IMR-90 (cell line): ENCODE measurements at regions not wholly inside any gene's neighbourhood (a gene's known extent, or its start where the extent isn't known, plus 50 kb on each side); places are given as distances from the start of the nearest gene placed in this dataset.

Experiments
- ATAC-seq: fragments of 200-7000 bp; cut with Tn5 transposase; 2 replicates; pipeline ENCODE4 v1.9.1; 2020; ENCODE audit warnings: low read depth, mild to moderate bottlenecking, moderate library complexity
- BruUV-seq: library from RNA; stranded (reverse); fragments of 400-500 nt; replicated peaks from 2 replicates; lab custom pipeline; 2021; lab: Mats Ljungman, UMichigan
- CTCF ChIA-PET: fragments of 300-600 bp; formaldehyde crosslinking; extraction: SDS; loops from one replicate; lab custom pipeline; 2021; ENCODE audit warnings: antibody characterized with exemption; lab: Yijun Ruan, JAX
- POLR2A ChIA-PET: fragments of 300-600 bp; sonication (Branson Sonifier 250); formaldehyde crosslinking; loops from one replicate; lab custom pipeline; 2022; ENCODE audit warnings: antibody characterized with exemption; ENCODE audit not compliant: unreplicated experiment; lab: Charles Lee
- DNase-seq: peaks from one replicate; pipeline ENCODE4 v3.0.0; 2013
- H2AFZ ChIP-seq: replicated peaks from 2 replicates; pipeline ENCODE3; 2013; ENCODE audit warnings: low read length, mild to moderate bottlenecking; ENCODE audit not compliant: poor library complexity
- H2AK5ac ChIP-seq: 2 replicates; pipeline ENCODE4 v1.6.1; 2013; ENCODE audit warnings: low read depth, low read length, inconsistent platforms
- H2AK9ac ChIP-seq: replicated peaks from 2 replicates; pipeline ENCODE3; 2013; ENCODE audit warnings: mild to moderate bottlenecking, low read depth, low read length, moderate library complexity; ENCODE audit not compliant: poor library complexity
- H2BK120ac ChIP-seq: 2 replicates; pipeline ENCODE4 v1.6.1; 2013; ENCODE audit warnings: low read depth, low read length, inconsistent platforms
- H2BK15ac ChIP-seq: 3 replicates; pipeline ENCODE4 v1.6.1; 2013; ENCODE audit warnings: low read depth, low read length, inconsistent platforms
- H2BK20ac ChIP-seq: 2 replicates; pipeline ENCODE4 v1.6.1; 2013; ENCODE audit warnings: low read depth, mild to moderate bottlenecking, inconsistent platforms, low read length, moderate library complexity
- H2BK5ac ChIP-seq: 2 replicates; pipeline ENCODE4 v1.6.1; 2013; ENCODE audit warnings: mild to moderate bottlenecking, low read depth, low read length, inconsistent platforms; ENCODE audit not compliant: poor library complexity, severe bottlenecking
- H3K14ac ChIP-seq: replicated peaks from 2 replicates; pipeline ENCODE4 v1.6.1; 2013; ENCODE audit warnings: low read depth, low read length, inconsistent platforms
- H3K18ac ChIP-seq: 2 replicates; pipeline ENCODE4 v1.6.1; 2013; ENCODE audit warnings: low read depth, low read length, control low read depth
- H3K23ac ChIP-seq: 2 replicates; pipeline ENCODE4 v1.6.1; 2013; ENCODE audit warnings: low read depth, low read length, inconsistent platforms
- H3K27ac ChIP-seq: 2 replicates; pipeline ENCODE4 v1.5.1; 2013; ENCODE audit warnings: mild to moderate bottlenecking, control low read depth, low read length; ENCODE audit not compliant: insufficient read depth
- H3K27me3 ChIP-seq: 2 replicates; pipeline ENCODE4 v1.6.1; 2013; ENCODE audit warnings: low read length; ENCODE audit not compliant: control insufficient read depth, insufficient read depth
- H3K36me3 ChIP-seq: 2 replicates; pipeline ENCODE4 v1.6.1; 2013; ENCODE audit warnings: low read length, mixed read lengths; ENCODE audit not compliant: control insufficient read depth, insufficient read depth
- H3K4ac ChIP-seq: 2 replicates; pipeline ENCODE4 v1.6.1; 2013; ENCODE audit warnings: low read depth, low read length, inconsistent platforms
- H3K4me1 ChIP-seq: 2 replicates; pipeline ENCODE4 v1.6.1; 2013; ENCODE audit warnings: low read length, mixed read lengths; ENCODE audit not compliant: control insufficient read depth, insufficient read depth
- H3K4me2 ChIP-seq: 2 replicates; pipeline ENCODE4 v1.6.1; 2013; ENCODE audit warnings: low read depth, mild to moderate bottlenecking, control low read depth, low read length, moderate library complexity
- H3K4me3 ChIP-seq: 2 replicates; pipeline ENCODE4 v1.5.1; 2013; ENCODE audit warnings: low read depth, mild to moderate bottlenecking, control low read depth, low read length, moderate library complexity; ENCODE audit not compliant: insufficient read depth
- H3K56ac ChIP-seq: 2 replicates; pipeline ENCODE4 v1.6.1; 2013; ENCODE audit warnings: low read length, inconsistent platforms; ENCODE audit not compliant: insufficient read depth; ENCODE audit errors: extremely low read depth
- H3K79me1 ChIP-seq, 2 experiments: 2 replicates each; pipeline ENCODE4 v1.6.1; 2013; ENCODE audit warnings: low read length in 2 of 2, inconsistent platforms in 1 of 2, low read depth in 1 of 2
- H3K9ac ChIP-seq: 2 replicates; pipeline ENCODE4 v1.6.1; 2013; ENCODE audit warnings: low read depth, low read length, control low read depth
- H3K9me1 ChIP-seq: 2 replicates; pipeline ENCODE4 v1.6.1; 2013; ENCODE audit warnings: low read length, inconsistent platforms; ENCODE audit not compliant: insufficient read depth
- H3K9me3 ChIP-seq: 2 replicates; pipeline ENCODE4 v1.6.1; 2013; ENCODE audit warnings: low read length; ENCODE audit not compliant: control insufficient read depth, insufficient read depth
- H4K20me1 ChIP-seq: 2 replicates; pipeline ENCODE4 v1.6.1; 2013; ENCODE audit warnings: low read length, inconsistent platforms; ENCODE audit not compliant: insufficient read depth
- H4K5ac ChIP-seq: 2 replicates; pipeline ENCODE4 v1.6.1; 2013; ENCODE audit warnings: mild to moderate bottlenecking, low read depth, low read length, control low read depth
- H4K8ac ChIP-seq, 2 experiments: 2 replicates each; pipeline ENCODE4 v1.6.1; 2013; ENCODE audit warnings: low read depth in 2 of 2, low read length in 2 of 2, control low read depth in 1 of 2, inconsistent platforms in 1 of 2
- H4K91ac ChIP-seq: 2 replicates; pipeline ENCODE4 v1.6.1; 2013; ENCODE audit warnings: low read depth, low read length, inconsistent platforms; ENCODE audit not compliant: insufficient read depth
- WGBS, 2 experiments: methylation state at CpG; one replicate each; pipeline versions ENCODE4 v1.1.5 to v1.1.7; 2013; ENCODE audit warnings: missing lambda C conversion rate in 2 of 2; ENCODE audit not compliant: insufficient read length in 1 of 2; ENCODE audit errors: extremely low coverage in 2 of 2; 5-methylcytosine and 5-hydroxymethylcytosine counted together
- dilution Hi-C: fragments of 300-500 bp; cut with HindIII; formaldehyde crosslinking; loops from one replicate; pipeline ENCODE4 v1.14.3; 2018; ENCODE audit warnings: low sequenced_read_pairs; ENCODE audit not compliant: unreplicated experiment
- in situ Hi-C: fragments of 300-500 bp; cut with MboI; formaldehyde crosslinking; loops from 3 replicates; pipeline ENCODE4 v1.14.3; 2019; ENCODE audit warnings: low sequenced_read_pairs, inconsistent platforms, mixed read lengths
- intact Hi-C: fragments of 100-400 bp; cut with micrococcal nuclease; formaldehyde crosslinking; loops from 2 replicates; pipeline ENCODE4 v1.10.0; 2022
- TF ChIP-seq, protein P1 (sequence below): conservative IDR thresholded peaks from 2 replicates; pipeline ENCODE4 v1.5.1; 2012; ENCODE audit warnings: mild to moderate bottlenecking, low read depth, low read length, improper control_type of control experiment

DNA sequence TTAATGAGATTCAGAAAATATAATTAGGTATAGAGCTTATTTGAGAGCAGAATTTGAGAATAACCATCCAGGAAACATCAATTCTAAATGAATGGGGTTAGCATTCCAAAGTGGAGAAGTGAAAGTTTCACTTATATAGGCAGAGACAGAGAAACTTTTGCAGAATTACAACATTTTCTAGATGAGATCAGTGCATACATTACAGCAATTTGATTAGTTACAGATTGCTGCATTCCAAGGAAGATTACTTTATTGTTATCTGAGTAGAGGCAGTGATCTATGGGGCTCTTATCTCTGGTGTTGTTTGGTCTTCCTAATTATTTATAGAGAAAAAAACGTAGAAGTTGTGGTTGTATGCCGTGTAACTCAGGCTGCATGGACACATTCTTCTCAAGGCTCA, 373.8 kb upstream of the SYT4 start:
- no peak overlapping the region for H3K23ac ChIP-seq
- H3K9ac ChIP-seq = no peak overlapping the region
- H2BK120ac ChIP-seq = no peak overlapping the region
- dilution Hi-C loops = no loop called here
- H2AK9ac ChIP-seq = no peak overlapping the region
- H3K36me3 ChIP-seq = no peaks in the 10 kb centered on the region
- no peak overlapping the region for H3K18ac ChIP-seq
- H3K9me3 ChIP-seq = no peaks in the 10 kb centered on the region
- H4K5ac ChIP-seq = no peak overlapping the region
- H3K56ac ChIP-seq = no peak overlapping the region
- intact Hi-C loops = no loop called here
- no peak for ATAC-seq
- DNase-seq = no peak
- no peaks in the 10 kb centered on the region for H3K9me1 ChIP-seq
- H4K8ac ChIP-seq = no peak overlapping the region
- H3K27me3 ChIP-seq = no peaks in the 10 kb centered on the region
- TF ChIP-seq, protein P1, sequence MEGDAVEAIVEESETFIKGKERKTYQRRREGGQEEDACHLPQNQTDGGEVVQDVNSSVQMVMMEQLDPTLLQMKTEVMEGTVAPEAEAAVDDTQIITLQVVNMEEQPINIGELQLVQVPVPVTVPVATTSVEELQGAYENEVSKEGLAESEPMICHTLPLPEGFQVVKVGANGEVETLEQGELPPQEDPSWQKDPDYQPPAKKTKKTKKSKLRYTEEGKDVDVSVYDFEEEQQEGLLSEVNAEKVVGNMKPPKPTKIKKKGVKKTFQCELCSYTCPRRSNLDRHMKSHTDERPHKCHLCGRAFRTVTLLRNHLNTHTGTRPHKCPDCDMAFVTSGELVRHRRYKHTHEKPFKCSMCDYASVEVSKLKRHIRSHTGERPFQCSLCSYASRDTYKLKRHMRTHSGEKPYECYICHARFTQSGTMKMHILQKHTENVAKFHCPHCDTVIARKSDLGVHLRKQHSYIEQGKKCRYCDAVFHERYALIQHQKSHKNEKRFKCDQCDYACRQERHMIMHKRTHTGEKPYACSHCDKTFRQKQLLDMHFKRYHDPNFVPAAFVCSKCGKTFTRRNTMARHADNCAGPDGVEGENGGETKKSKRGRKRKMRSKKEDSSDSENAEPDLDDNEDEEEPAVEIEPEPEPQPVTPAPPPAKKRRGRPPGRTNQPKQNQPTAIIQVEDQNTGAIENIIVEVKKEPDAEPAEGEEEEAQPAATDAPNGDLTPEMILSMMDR = no peak
- no peak overlapping the region for H2BK5ac ChIP-seq
- H3K4me3 ChIP-seq = no peak overlapping the region
- no peak overlapping the region for H2AK5ac ChIP-seq
- no peak overlapping the region for H3K27ac ChIP-seq
- no peak overlapping the region for H3K4ac ChIP-seq
- CTCF ChIA-PET = no interaction called here
- in situ Hi-C loops = no loop called here
- H3K79me1 ChIP-seq = no peaks in the 10 kb centered on the region
- POLR2A ChIA-PET = no interaction called here
- no peak overlapping the region for H2BK20ac ChIP-seq
- H4K20me1 ChIP-seq = no peaks in the 10 kb centered on the region
- H3K14ac ChIP-seq = no peak overlapping the region
- no peak overlapping the region for H3K4me2 ChIP-seq
- H3K4me1 ChIP-seq = no peaks in the 10 kb centered on the region
- no CpG with 5 or more reads among the region's 2 CpGs for WGBS, 2 experiments
- no peak overlapping the region for H4K91ac ChIP-seq
- H2BK15ac ChIP-seq = no peak overlapping the region
- no peak overlapping the region for H2AFZ ChIP-seq
- no TSS peak for BruUV-seq
